GM19463 (cell line): ENCODE measurements at regions not wholly inside any gene's neighbourhood (a gene's known extent, or its start where the extent isn't known, plus 50 kb on each side); places are given as distances from the start of the nearest gene placed in this dataset.

ENCODE experiments used
- ATAC-seq: cut with Tn5 transposase; IDR thresholded peaks from one replicate; pipeline ENCODE4 v1.9.1; 2021; ENCODE audit warnings: mild to moderate bottlenecking, moderate library complexity; ENCODE audit not compliant: unreplicated experiment

DNA sequence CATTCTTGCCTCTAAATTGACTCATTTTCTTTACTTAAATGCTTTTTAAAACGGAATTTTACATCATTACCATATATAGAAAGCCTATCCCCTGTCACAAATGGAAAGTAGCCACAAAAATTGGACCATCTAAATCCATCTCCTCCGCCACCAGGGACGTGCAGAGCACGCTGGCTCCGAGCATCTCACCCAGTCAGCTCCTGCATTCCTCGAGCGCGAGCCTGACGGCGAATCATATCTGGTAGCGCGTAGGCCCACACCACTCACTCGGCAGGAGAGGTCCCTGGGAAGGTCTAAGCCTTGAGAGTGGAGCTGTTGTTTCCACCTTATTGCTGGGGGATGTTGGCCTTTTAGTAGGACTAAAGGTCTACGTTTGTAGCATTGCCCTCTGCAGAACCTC lies 152.4 kb downstream of the TRIM29 start:
- ATAC-seq: no peak

DNA sequence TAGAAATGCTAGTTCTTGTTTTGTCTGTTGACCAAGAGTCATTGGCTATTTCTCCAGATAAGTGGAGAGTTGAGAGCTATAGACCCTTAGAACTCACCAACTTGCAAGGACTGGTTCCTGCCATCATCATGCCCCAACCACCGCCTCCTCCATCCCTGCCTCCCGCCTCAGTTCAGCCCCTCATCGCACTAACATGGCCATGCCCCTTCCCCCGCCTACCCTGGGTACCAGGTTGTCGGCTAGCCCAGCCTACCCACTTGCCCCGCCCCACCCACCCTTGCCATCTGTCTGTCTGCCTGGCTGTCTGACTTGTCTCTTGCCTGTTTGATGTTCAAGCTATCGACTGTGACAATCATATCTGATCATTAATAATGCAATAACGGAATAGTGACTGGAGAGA lies 154.1 kb downstream of the TRIM29 start:
- no peak for ATAC-seq

DNA sequence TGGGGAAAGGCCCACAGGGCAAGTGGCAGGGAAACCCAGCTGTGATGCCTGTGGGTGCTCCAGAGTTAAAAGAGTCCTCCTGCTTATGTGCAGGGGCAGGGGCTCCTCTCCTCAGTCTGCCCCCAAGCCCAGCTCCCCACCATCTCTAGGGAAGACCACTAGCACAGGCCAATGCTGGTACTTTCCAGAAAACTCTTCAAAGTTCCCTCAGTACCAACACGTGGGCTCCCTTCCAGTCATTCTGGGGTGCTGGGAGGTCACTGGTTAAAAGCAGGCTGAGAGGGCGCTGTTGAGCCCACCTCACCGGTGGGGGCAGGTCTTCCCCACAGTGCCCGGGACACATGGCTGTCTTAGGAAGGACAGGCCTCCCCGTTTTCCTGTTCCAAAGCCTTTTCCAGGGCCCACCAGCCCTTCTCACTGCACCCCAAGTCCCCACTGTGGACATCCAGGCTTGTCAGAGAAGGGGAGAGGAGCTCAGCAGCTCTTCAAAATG lies 154.6 kb downstream of the TRIM29 start:
- no peak for ATAC-seq

DNA sequence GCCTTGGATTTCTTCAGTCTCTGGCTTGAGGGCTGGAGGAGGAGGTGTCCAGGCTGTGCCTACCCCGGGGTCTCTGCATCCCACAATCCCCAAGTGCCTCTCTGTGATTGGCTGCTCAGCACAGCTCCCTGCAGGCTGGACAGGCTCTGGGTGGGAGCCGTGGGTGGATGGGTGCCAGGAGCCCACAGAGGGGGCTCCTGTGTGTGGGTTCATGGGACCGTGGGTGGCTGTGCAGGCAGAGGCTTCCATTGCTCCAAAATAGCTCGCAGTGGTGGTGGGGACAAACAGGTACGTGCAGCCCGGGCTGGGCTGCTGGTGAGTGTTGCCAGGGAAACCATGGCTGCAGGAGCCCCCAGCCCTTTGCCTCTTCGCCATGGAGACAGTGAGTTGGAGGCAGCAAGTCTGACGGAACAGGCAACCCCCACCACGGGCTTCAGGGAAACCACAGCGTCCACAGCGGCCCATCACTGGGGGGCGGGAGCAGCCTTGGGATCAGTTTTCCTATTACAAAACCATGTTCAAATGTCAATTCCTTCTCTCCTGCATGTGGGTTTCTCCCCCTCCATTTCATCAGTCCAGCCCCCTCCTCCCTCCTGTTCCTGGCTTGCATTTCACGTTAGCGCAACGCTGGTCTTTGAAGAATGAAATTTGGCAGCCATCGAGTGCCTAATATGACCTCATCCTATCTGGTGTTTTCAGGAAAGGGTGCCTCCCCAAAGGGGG lies 155.2 kb downstream of the TRIM29 start:
- ATAC-seq: no peak

DNA sequence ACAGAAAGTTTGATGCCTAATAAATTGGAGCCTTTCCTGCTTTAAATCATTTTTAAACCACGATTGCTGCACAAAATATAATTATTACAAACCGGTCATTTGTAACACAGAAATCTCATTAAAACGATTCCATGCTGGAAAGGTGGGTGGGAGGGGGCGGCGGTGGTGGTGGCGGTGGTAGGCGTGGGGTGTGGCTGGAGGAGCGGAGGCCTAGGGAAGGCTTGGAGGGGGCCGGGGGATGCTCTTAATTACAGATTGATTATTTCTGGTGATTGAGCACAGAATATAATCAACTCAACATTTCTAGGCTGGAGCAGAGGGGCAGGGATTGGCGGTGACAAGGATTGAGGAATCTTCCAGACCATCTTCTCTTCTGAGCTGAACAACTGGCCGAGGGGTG lies 157.5 kb downstream of the TRIM29 start:
- ATAC-seq: no peak

DNA sequence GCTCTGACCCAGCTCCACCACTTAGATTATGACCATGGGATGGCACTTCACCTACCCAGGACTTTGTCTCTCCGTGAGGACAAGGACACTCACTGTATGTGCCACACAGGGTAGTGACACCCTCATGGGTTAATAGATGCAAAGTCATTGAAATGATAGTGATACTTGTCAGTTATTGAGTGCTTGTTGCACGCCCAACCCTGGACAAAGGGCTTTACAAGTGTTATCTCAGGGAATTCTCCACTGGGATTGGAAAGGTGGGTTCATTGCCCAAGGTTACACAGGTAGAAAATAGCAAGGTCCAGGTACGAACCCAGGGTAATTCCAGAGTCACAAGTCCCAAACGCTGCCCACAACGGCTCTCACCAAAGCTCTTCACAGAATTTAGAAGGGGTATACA lies 158.2 kb downstream of the TRIM29 start:
- ATAC-seq: no peak

DNA sequence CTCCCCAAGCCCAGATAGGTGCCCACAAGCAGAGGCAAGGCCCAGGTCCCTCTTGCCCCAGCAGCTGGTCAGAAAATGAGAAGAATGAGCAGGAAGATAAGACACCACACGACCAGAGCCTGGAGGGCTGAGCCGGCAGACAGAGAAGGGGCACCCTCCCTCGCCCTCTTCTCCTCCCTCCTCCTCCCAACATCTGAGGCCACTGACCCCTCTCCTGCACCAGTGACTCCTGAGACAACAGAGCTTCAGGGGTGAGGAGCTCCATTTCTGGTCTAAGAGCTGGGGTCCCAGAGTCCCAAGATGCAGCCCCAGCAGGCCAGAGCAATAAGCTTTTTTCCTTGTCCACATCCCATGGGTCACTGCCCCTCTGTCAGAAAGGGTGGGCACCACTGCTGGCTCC lies 159.2 kb downstream of the TRIM29 start:
- ATAC-seq: no peak

DNA sequence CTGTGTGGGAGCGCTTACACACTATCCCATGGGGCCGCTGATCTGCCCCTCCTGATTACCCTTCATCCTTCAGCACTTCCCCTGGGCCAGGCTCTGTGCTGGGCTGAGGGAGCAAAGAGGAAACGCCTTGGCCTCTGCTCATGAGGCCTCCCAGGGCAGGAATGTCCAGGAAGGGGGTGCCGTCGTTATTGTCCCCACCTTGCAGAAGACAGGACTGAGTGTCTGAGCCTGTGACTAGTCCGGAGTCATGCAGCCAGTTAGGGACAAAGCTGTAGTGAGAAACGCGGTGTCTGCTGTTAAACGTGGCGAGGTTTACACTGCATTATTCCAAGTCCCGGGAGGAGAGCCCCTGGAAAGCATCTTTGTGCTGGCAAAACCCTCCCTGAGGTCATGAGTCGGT lies 160.0 kb downstream of the TRIM29 start:
- ATAC-seq: no peak

DNA sequence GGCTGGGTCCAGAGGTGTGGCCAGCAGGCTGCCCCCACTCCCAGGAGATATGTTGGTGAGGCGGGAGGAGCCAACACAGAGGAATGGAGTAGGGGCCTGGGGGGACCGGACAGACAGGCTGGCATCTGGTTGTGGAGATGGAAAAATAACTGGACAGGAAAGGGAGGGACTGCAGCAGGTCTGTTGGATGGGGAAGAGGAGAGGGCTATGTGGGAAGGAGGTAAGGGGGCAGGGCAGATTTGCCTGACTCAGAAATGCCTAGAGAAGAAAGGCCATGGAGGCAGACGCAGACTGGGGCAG lies 160.4 kb downstream of the TRIM29 start:
- no peak for ATAC-seq

DNA sequence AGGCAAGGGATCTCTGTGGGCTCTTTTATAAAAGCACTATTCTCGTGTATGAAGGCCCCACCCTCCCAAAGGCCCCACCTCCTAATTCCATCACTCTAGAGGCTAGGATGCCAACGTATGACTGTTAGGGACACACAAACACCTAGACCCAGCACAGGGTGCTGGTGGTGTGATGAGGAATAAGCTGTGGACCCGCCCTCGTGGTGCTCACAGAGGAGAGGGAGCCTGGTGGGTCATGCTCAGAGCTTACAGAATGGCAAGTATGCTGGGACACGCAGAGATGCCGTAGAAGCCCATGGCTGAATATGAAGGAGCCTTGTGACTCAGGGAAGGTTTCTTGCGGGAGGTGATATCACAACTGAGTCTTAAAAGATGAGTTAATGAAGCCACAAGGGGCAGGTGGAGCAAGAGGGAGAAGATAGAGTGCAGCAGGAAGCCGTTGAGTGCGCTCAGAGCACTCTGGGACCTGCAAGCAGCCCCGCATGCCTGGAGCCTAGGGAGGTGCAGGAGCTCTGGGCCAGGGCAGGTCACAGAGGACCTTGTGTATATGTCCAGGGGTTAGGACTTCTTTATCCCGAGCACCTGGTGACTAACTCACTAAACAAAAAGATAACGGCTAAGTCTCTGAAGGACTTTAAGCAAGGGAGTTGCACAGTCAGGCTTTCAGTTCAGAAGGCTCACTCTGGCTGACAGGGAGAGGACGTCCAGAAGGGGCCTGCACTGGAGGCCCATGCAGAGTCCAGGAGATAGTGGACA lies 160.9 kb downstream of the TRIM29 start:
- ATAC-seq: no peak

DNA sequence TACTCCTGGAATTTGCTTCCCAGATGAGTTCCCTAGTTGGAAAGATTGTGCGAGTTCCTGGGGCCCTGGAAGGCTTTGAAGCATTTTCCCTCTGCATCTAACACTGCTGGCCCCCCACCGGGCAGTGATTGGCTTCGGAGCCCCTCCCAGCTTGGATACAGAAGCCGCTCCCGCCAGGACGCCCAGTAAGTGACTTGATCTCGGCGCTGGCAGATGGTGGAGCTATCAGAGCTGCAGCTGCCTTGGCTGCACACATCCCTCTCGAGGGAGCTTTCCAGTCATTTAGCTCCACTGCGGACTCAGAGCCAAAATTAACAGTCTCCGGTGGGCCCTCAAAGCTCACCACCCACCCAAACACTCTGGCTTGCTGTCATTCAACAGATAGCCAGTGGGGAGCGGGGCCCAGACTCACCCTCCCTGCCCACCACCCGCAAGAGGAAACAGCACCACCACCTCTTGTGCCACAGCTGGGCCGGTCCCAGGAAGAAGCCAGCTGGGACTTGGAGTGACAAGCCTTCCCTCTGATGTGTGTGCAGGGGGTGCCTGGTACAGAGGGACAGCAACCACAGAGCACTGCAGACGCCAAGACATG lies 162.3 kb downstream of the TRIM29 start:
- ATAC-seq: no peak

DNA sequence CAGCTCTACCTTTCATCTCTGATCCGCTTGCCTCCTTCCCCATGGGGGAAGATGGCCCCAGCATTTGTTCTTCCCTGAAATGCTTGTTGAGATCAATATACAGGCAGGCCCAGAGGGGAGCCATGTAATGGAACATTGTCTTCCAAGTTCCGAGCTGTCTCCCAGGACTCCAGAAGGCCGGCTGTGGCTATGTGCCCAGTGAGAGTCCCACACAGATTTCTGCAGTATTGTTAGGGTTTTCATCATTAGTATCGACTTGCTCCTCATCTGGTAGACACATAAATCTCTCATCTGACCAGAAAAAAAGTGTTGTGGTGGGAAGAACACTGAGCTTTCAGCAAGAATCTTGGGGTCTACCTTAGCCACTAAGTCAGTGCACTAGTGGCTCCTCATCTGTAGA lies 163.4 kb downstream of the TRIM29 start:
- no peak for ATAC-seq

DNA sequence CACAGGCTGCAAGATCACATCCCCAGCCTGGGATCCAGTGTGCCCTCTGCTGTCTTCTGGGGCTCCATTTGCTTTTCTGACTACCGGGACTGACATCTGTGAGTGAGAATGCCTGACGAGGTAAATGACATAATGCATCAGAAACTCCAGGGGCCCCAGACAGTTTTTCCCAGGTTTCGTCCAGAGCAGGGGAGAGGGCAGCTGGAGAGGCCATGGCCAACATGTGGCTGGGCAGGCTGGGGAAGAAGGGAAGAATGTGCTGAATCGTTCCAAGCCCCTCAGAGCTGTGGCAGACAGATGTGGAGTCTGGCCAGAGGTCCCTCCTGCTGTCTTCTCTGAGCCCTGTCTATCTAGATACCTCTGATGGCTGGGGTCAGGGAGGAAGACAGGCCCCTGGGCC lies 163.9 kb downstream of the TRIM29 start:
- no peak for ATAC-seq

DNA sequence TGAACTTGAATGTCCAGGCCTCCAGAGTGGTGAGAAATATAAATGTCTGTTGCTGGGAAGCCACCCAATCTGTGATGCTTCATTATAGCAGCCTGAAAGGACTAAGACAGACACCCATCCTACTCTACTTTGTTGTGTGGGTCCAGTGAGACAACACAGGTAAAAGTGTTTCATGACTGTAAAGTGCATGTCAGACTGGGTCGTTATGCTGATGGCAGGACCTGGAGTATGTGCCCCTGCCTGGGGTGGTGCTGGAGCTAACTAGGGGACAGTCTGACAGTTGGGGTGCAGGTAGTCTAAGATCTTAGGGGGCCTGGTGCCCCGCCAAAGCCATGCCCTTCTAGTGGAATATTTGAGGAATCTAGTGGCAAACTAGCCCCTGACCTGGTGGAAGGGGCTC lies 165.6 kb downstream of the TRIM29 start:
- no peak for ATAC-seq

DNA sequence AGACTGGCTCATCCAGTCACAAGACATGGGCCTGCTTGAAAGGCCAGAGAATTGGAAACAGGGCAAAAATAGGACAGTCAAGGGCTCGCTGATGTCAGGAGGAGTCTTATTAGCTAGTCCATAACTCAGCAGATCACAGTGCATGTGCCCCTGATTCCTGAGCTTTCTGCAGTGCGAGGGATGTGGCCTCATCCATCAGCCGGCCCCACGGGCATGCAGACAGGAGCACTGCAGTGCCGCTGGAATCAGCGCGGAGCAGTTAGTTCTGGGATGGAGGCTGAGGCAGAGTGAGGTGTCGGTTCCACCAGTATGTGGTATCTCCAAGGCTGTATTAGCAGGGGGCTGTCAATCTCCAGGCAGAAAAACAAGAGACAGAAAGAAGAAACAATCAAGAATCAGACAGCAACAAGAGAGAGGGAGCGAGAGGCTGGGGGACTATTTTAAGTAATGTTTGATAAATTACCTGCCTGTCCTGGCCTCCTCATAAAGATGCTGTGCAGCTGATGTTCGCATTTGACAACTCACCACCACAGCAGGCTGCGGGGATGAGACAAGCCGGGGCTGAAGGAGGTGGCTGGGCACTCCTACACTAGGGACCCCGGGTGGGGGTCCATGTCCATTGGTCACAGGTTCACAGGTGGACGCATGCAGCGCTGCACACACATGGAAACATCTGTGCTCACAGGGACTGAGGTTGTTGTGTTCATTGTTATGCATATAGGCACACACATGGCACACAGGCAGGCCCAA lies 167.2 kb downstream of the TRIM29 start:
- ATAC-seq: no peak

DNA sequence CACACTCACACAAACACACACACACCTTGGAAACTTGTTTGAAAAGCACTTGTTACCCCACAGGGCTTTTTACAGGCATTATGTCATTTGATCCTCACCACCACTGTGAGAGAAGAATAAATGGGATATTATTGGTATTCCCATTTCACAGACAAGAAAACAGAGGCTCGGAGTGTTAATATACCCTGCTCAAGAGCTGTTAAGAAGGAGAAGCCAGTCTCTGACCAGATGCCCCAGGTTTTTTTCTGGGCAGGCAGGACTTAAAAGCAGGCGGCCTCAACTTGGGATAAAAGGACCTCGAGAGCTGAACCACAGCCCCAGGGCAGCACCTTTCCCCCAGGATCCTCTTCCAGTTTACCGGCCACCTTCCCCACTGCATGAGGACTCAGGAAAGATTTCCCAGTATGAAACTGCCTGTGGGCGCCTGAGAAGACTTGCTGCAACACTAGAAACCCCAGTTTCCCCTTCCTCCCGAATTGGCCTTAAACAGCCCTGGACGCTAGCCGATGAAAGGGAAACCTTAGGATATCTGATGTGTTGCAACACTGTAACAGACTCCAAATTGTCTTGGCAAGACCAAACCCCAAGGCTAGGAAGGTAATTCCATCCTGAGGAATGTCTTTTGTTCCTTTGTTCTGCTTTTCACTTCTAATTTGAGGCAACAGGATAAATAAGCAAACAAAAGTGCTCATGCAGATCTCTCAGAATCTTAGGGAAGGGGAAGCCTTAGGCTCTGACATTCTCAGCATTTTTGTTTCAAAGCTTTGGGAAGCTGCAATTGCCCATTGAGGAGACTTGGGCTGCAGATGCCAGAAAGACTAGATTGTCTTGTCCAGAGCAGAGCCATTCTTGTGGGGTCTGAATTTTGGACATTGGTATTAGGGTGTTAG lies 173.5 kb downstream of the TRIM29 start:
- ATAC-seq: no peak

DNA sequence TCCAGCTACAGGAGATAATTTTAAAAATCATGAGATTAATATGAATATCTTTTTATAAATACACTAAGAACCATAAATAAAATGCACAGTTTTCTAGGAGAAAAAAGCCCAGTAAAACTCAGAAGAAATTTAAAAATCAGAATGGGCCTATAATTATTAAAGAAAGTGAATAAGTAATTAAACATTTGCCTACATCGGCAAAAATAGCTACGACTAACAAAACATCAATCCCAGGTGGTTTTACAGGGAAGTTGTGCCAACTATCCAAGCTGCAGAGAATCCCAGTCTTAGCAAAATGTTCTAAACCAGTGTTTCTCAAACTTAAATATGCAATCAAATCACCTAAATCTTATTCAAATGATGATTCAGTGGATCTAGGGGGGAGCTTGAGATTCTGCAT lies 180.0 kb downstream of the TRIM29 start:
- ATAC-seq: no peak

DNA sequence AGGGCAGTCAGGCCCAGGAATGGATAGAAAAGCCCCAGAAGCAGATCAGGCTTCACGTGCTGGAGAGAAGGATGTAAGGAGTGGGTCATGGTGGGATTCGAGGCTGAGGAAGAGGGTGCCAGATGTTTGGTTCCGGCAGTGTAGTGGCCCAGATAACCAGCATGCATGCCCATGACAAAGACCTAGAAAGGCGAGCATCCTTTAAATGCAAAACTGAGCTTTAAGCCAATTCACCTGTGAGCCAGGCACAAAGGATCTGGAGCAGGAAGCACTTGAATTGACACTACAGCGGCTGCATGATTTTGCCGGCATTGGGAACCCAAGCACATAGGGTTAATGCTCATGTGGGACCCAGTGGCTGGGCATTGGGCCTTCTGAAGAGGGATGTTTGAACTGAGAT lies 185.5 kb downstream of the TRIM29 start:
- no peak for ATAC-seq

DNA sequence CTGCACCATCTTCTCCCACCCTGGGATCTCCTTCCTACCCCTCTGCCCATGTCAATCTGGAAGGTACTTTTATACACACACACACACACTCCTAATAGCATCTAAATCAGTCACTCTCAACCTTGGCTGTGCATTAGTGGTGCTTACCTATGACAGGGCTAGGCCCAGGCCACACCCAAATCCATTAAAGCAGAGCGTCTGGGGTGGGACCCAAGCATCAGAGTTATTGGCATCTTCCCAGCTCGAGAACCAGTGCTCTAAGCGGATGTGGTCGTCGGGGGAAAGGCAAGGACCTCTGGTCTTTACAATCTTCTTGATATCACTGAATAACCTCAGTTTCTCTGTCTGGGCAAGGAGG lies 194.6 kb downstream of the TRIM29 start:
- ATAC-seq: no peak

DNA sequence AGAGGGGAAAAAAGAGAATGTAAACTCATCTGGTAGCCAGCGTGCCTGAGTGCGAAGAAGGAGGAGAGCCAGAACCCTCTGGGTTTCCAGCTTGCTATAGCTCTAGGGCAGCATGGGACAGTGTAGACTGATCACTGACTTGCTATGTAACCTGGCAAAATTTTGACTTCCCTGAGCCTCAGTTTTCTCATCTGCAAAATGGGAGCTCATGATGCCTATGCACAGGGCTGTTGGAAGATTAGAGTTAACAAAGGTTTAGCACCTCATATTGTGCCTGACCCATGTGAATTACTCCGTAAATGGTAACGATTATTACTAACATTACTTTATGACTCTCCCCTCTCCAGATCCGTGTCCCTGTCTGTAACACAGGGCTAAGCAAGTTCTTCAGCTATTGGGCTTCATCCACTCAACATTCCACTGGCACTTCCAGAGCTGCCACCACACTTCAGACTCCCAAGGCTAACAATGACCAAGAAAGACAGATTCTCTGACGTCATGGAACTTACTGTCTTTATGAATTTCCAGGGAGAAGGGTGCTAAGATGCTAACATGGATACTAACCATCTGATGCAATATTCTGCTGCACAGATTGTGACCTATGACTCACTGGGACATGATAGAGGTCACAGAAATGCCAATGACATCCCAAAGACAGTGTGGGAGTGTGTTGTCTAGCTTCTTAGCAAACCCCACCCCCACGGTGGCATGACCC lies 195.2 kb downstream of the TRIM29 start:
- no peak for ATAC-seq
